Psoas muscle (tissue), 7 donors: ENCODE measurements at regions not wholly inside any gene's neighbourhood (a gene's known extent, or its start where the extent isn't known, plus 50 kb on each side); places are given as distances from the start of the nearest gene placed in this dataset.

Experiments used
- ATAC-seq, 4 donors: fragments of 200-7000 bp; cut with Tn5 transposase; one replicate each; pipeline ENCODE4 v1.9.1; 2020; ENCODE audit warnings: moderate library complexity in 3 of 4, mild to moderate bottlenecking in 2 of 4
- DNase-seq, 2 donors: peaks; one replicate each; pipeline ENCODE4 v3.0.0-alpha.2; 2020
- H3K27ac ChIP-seq: fragments of 200-600 bp; one replicate; pipeline ENCODE4 v1.8.0; 2022
- H3K27me3 ChIP-seq, 3 donors: fragments of 200-600 bp in 1 of 3; one replicate each; pipeline versions ENCODE4 v1.6.1 to v1.8.0; 2013 to 2022; ENCODE audit warnings: low read length in 2 of 3, mild to moderate bottlenecking in 2 of 3, moderate library complexity in 1 of 3; ENCODE audit not compliant: insufficient read depth in 3 of 3
- H3K36me3 ChIP-seq, 2 donors: fragments of 200-600 bp in 1 of 2; one replicate each; pipeline versions ENCODE4 v1.6.1 to v1.8.0; 2013 to 2022; ENCODE audit warnings: low read depth in 1 of 2, mild to moderate bottlenecking in 1 of 2, moderate library complexity in 1 of 2; ENCODE audit not compliant: insufficient read depth in 1 of 2
- H3K4me1 ChIP-seq: fragments of 200-600 bp; one replicate; pipeline ENCODE4 v1.8.0; 2022
- H3K4me3 ChIP-seq: fragments of 200-600 bp; one replicate; pipeline ENCODE4 v1.8.0; 2022; ENCODE audit warnings: mild to moderate bottlenecking
- H3K9me3 ChIP-seq: fragments of 200-600 bp; one replicate; pipeline ENCODE4 v1.8.0; 2022
- WGBS, 3 donors: extraction: QIAGEN DNeasy Blood & Tissue Kit; methylation state at CpG; one replicate each; pipeline versions ENCODE4 v1.1.6 to v1.1.7; 2013; 5-methylcytosine and 5-hydroxymethylcytosine counted together
- intact Hi-C, 2 donors: fragments of 100-400 bp; cut with DNase I; formaldehyde crosslinking; loops; one replicate each; pipeline versions ENCODE4 v1.11.0 to v1.14.2; 2022
- TF ChIP-seq, protein P1 (sequence below): fragments of 200-600 bp; IDR thresholded peaks from one replicate; pipeline ENCODE4 v1.8.0; 2022; ENCODE audit warnings: antibody characterized with exemption
- donor health status: healthy with polysubstance abuse.
- donor health status: DM: no; HTN: no; CAD: no; lungs with moderate emphysema.
- donor health status: Bipolar disorder and iron deficiency.
- donor health status: healthy.
- donor health status: DM: yes; HTN: yes; CAD: no.
- donor health status: DM: no; HTN: no; CAD: no.
- donor health status: DM: yes; HTN: yes; CAD: no.

DNA sequence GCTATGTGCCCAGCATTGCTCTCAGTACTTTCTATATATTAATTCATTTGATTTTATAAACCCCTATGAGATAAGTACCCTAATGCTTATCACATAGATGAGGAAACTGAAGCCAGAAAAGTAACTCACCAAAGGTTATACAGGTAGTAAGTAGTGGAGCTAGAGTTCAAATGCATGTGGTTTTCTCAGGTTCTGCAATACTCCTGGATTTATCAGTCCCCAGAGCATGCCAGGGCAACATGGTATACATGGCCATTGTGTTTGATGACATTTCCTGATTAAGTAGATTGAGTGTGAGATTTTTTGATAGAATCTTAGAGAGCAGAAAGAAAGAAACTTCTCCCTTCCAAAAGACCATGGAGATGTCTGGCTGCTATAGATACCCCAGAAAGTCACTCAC is 233.1 kb downstream of the IKZF2 start:
- H3K27me3 ChIP-seq: no peaks in the 10 kb centered on the region
- no peak for DNase-seq
- H3K36me3 ChIP-seq: no peaks in the 10 kb centered on the region
- H3K27ac ChIP-seq: no peak overlapping the region
- no peak for ATAC-seq
- TF ChIP-seq, protein P1, sequence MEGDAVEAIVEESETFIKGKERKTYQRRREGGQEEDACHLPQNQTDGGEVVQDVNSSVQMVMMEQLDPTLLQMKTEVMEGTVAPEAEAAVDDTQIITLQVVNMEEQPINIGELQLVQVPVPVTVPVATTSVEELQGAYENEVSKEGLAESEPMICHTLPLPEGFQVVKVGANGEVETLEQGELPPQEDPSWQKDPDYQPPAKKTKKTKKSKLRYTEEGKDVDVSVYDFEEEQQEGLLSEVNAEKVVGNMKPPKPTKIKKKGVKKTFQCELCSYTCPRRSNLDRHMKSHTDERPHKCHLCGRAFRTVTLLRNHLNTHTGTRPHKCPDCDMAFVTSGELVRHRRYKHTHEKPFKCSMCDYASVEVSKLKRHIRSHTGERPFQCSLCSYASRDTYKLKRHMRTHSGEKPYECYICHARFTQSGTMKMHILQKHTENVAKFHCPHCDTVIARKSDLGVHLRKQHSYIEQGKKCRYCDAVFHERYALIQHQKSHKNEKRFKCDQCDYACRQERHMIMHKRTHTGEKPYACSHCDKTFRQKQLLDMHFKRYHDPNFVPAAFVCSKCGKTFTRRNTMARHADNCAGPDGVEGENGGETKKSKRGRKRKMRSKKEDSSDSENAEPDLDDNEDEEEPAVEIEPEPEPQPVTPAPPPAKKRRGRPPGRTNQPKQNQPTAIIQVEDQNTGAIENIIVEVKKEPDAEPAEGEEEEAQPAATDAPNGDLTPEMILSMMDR: no peak
- intact Hi-C loops: no loop called here
- no peak overlapping the region for H3K4me3 ChIP-seq
- H3K4me1 ChIP-seq: no peaks in the 10 kb centered on the region
- H3K9me3 ChIP-seq: no peaks in the 10 kb centered on the region

- Histone ChIP-seq H3K36me3 (no peaks in the 10 kb centered on the region), H3K27ac (no peak overlapping the region), H3K4me1 (no peaks in the 10 kb centered on the region), H3K27me3 (no peaks in the 10 kb centered on the region), H3K9me3 (no peaks in the 10 kb centered on the region), H3K4me3 (no peak overlapping the region)
- no peak for ATAC-seq
- TF ChIP-seq, protein P1: no peak
- no peak for DNase-seq
- 88 to 90% (median 89%) methylated on average over 4 of the region's 4 CpGs for WGBS, 3 donors
- intact Hi-C loops: no loop called here
These were observed 236.2 kb downstream of the IKZF2 start for GRCh38 chr2:212915121-212915782.

DNA sequence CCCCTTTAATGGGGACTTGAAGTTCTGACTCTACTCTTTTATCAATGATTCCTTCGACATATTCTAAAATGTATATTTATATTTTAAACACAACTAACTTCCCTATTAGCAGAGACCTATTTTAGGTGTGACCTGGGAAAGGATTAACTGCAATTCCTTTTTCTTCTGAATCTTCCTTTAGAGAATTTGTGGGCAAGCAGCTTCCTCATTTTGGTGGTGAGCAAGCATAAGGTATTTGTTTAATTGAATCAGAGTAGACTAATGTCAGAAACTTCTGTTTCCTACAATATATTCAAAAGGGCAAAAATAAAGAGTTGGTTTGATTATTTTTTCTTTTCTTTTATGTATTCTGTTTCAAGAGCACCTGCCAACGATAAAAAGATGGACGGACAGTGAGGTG is 237.0 kb downstream of the IKZF2 start:
- ATAC-seq (no peak), DNase-seq (no peak)
- 69 to 78% (median 70%) methylated on average over 3 of the region's 3 CpGs for whole genome bisulfite sequencing, 3 donors
- Histone ChIP-seq H3K9me3 (no peaks in the 10 kb centered on the region), H3K36me3 (no peaks in the 10 kb centered on the region), H3K27ac (no peak overlapping the region), H3K27me3 (no peaks in the 10 kb centered on the region), H3K4me1 (no peaks in the 10 kb centered on the region), H3K4me3 (no peak overlapping the region)
- TF ChIP-seq, protein P1: no peak
- intact Hi-C loops: no loop called here

- ATAC-seq (no peak), DNase-seq (no peak)
- Histone ChIP-seq H3K27ac (no peak overlapping the region), H3K4me1 (no peaks in the 10 kb centered on the region), H3K27me3 (no peaks in the 10 kb centered on the region), H3K36me3 (no peaks in the 10 kb centered on the region), H3K4me3 (no peak overlapping the region), H3K9me3 (no peaks in the 10 kb centered on the region)
- intact Hi-C loops: no loop called here
- WGBS, 3 donors: 61 to 69% (median 64%) methylated on average over 6 of the region's 6 CpGs
- TF ChIP-seq, protein P1: no peak
These were observed 237.6 kb downstream of the IKZF2 start for GRCh38 chr2:212913640-212914306.
